ENCODE measurements at regions not wholly inside any gene's neighbourhood (a gene's known extent, or its start where the extent isn't known, plus 50 kb on each side); places are given as distances from the start of the nearest gene placed in this dataset.

DNA sequence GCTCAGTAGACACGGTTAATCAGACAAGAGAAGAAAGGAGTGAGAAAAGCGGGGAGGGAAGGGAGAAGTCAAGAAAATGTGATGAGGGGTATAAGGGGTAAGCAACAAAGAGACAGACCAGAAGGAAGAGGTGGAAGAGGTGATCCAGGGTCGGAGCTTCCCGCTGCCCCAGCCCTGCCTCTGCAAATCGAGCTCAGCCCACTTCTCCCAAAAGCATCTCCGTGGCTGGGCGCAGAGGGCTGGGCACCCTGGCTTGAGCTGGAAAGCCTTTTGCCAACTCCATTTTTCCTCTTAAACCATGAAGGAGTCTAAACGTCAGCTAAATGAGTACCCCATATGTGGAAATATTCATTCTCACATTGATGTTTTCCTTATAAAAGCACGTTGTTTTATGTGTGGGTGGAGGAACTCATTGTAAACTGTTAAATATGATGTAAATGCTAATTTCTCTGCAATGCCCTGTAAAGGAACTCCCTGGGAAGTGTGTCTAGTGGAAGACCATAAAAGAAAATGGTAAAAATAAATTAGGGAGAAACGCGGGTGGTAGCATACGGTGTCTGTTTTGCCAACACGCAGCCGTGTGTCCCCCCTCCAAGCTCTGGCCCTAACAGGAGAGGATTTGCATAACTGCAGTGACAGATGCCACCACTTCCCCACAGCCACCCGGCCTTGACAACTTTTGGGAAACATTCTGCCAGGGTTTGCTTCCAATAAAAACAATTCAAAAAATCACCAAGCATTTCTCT is 55.2 kb upstream of the MAFB start:
- Histone ChIP-seq H3K9ac (ENCODE audit: low read length) (no peak overlapping the region), H3K4me2 (replicated peaks; ENCODE audit: low read depth, low read length, poor library complexity, severe bottlenecking) (peak overlapping the region; percentile 11), H3K9me3 (ENCODE audit: control extremely low read depth in 1 of 3, control insufficient read depth in 2 of 3, insufficient read depth in 1 of 3, low read length in 2 of 3) (no peaks in the 10 kb centered on the region), H3K27me3 (replicated peaks in 1 of 4; ENCODE audit: control extremely low read depth in 1 of 4, control insufficient read depth in 3 of 4, insufficient read depth in 4 of 4, low read length in 3 of 4) (peaks cover 0 to 15% (median 0%) of the 10 kb centered on the region in 4 experiments), H4K20me1 (ENCODE audit: control insufficient read depth, insufficient read depth, low read length, poor library complexity, severe bottlenecking) (no peaks in the 10 kb centered on the region), H3K4me3 (ENCODE audit: control extremely low read depth in 1 of 5, extremely low read depth in 1 of 5, insufficient read depth in 1 of 5, low read depth in 2 of 5, low read length in 4 of 5) (no peak overlapping the region), H3K36me3 (replicated peaks in 1 of 2; ENCODE audit: control extremely low read depth in 1 of 2, control insufficient read depth in 1 of 2, extremely low read depth in 1 of 2, insufficient read depth in 2 of 2, low read length in 1 of 2) (no peaks in the 10 kb centered on the region), H2AFZ (ENCODE audit: insufficient read depth, low read depth, low read length, poor library complexity, severe bottlenecking) (no peak overlapping the region), H3K4me1 (ENCODE audit: control insufficient read depth in 2 of 2, insufficient read depth in 2 of 2, low read length in 2 of 2) (peaks cover 16% of the 10 kb centered on the region in 2 donors), H3K79me2 (ENCODE audit: control insufficient read depth, insufficient read depth, low read length) (no peaks in the 10 kb centered on the region), H3K27ac (ENCODE audit: low read length in 2 of 2) (no peak overlapping the region)
- H3K9me3 Mint-ChIP-seq (ENCODE audit: insufficient read depth): no peaks in the 10 kb centered on the region
- no peak overlapping the region for H3K27ac Mint-ChIP-seq
- no peak for DNase-seq
- H3K27me3 Mint-ChIP-seq: peaks cover 20% of the 10 kb centered on the region
- ATAC-seq (ENCODE audit: low read depth): no peak
- 57% methylated on average over 12 of the region's 15 CpGs for WGBS (ENCODE audit: insufficient coverage)
- TF ChIP-seq CTCF (IDR thresholded peaks at IDR 0.05): no peak
- TF ChIP-seq EZH2 (IDR thresholded peaks at IDR 0.05; ENCODE audit: borderline replicate concordance, insufficient read depth, low read depth, low read length, poor library complexity, severe bottlenecking): no peak
- H3K4me3 Mint-ChIP-seq: peak overlapping the region; percentile 12
- peaks cover 16% of the 10 kb centered on the region for H3K4me1 Mint-ChIP-seq
- ChIA-PET CTCF (interaction anchor here (0.7 to 5.7 kb wide), 2 partner anchors 219 to 730 kb away, joined by 3 to 35 read pairs; no protein-coding TSS in a partner anchor), POLR2A (no interaction called here)
- intact Hi-C loops (cut with micrococcal nuclease): no loop called here

GRCh38 chr20:40744818-40745175 is 55.8 kb upstream of the MAFB start:
- intact Hi-C loops (cut with micrococcal nuclease): no loop called here

More at GRCh38 chr20:40744818-40745175, 55.8 kb upstream of the MAFB start:
- H3K27ac Mint-ChIP-seq: no peak overlapping the region
- Histone ChIP-seq H3K4me3 (ENCODE audit: control extremely low read depth in 1 of 5, extremely low read depth in 1 of 5, insufficient read depth in 1 of 5, low read depth in 2 of 5, low read length in 4 of 5) (no peak overlapping the region), H4K20me1 (ENCODE audit: control insufficient read depth, insufficient read depth, low read length, poor library complexity, severe bottlenecking) (no peaks in the 10 kb centered on the region), H3K79me2 (ENCODE audit: control insufficient read depth, insufficient read depth, low read length) (no peaks in the 10 kb centered on the region), H3K9me3 (ENCODE audit: control extremely low read depth in 1 of 3, control insufficient read depth in 2 of 3, insufficient read depth in 1 of 3, low read length in 2 of 3) (no peaks in the 10 kb centered on the region), H3K36me3 (replicated peaks in 1 of 2; ENCODE audit: control extremely low read depth in 1 of 2, control insufficient read depth in 1 of 2, extremely low read depth in 1 of 2, insufficient read depth in 2 of 2, low read length in 1 of 2) (no peaks in the 10 kb centered on the region), H3K4me1 (ENCODE audit: control insufficient read depth in 2 of 2, insufficient read depth in 2 of 2, low read length in 2 of 2) (peaks cover 16% of the 10 kb centered on the region in 2 donors), H3K9ac (ENCODE audit: low read length) (no peak overlapping the region), H3K4me2 (replicated peaks; ENCODE audit: low read depth, low read length, poor library complexity, severe bottlenecking) (peak overlapping the region; percentile 11), H3K27me3 (replicated peaks in 1 of 4; ENCODE audit: control extremely low read depth in 1 of 4, control insufficient read depth in 3 of 4, insufficient read depth in 4 of 4, low read length in 3 of 4) (peaks cover 0 to 12% (median 0%) of the 10 kb centered on the region in 4 experiments), H3K27ac (ENCODE audit: low read length in 2 of 2) (no peak overlapping the region), H2AFZ (ENCODE audit: insufficient read depth, low read depth, low read length, poor library complexity, severe bottlenecking) (no peak overlapping the region)
- peaks cover 20% of the 10 kb centered on the region for H3K27me3 Mint-ChIP-seq
- DNase-seq: no peak
- 44% methylated on average over 2 of the region's 3 CpGs for WGBS (ENCODE audit: insufficient coverage)
- CTCF ChIA-PET: no interaction called here
- no peak overlapping the region for H3K4me3 Mint-ChIP-seq
- TF ChIP-seq EZH2 (IDR thresholded peaks at IDR 0.05; ENCODE audit: borderline replicate concordance, insufficient read depth, low read depth, low read length, poor library complexity, severe bottlenecking) (no peak), CTCF (IDR thresholded peaks at IDR 0.05) (no peak)
- no peak for ATAC-seq (ENCODE audit: low read depth)
- H3K9me3 Mint-ChIP-seq (ENCODE audit: insufficient read depth): no peaks in the 10 kb centered on the region
- POLR2A ChIA-PET: no interaction called here
- H3K4me1 Mint-ChIP-seq: peaks cover 16% of the 10 kb centered on the region

All from B cell (primary cell).